HEK293 (cell line): ENCODE measurements at regions not wholly inside any gene's neighbourhood (a gene's known extent, or its start where the extent isn't known, plus 50 kb on each side); places are given as distances from the start of the nearest gene placed in this dataset.

ENCODE experiments used
- GLI4 ChIP-seq: fragments of 450-650 bp; formaldehyde crosslinking; IDR thresholded peaks from 2 replicates; pipeline ENCODE4 v1.5.1; 2016; ENCODE audit warnings: missing biosample characterization, missing genetic modification characterization
- ZNF274 ChIP-seq, 2 experiments: fragments of 200-500 bp in 1 of 2; fragments of 450-650 bp in 1 of 2; sonication (Bioruptor generic) in 1 of 2; formaldehyde crosslinking in 1 of 2; IDR thresholded peaks; 2 replicates each; pipeline versions ENCODE4 v1.5.1 to v1.6.1; 2014 to 2016; ENCODE audit warnings: borderline replicate concordance in 1 of 2, inconsistent platforms in 1 of 2, low read length in 1 of 2, missing biosample characterization in 1 of 2, missing genetic modification characterization in 1 of 2
- TF ChIP-seq, protein P1 (sequence below): fragments of 450-650 bp; formaldehyde crosslinking; IDR thresholded peaks from 2 replicates; pipeline ENCODE4 v1.5.1; 2016; ENCODE audit warnings: missing biosample characterization, missing genetic modification characterization

- TF ChIP-seq ZNF274 (IDR thresholded peaks at IDR 0.05; ENCODE audit: low read length) = no peak
- no peak for TF ChIP-seq ZNF274 (tag by site-specific recombination; IDR thresholded peaks at IDR 0.05; ENCODE audit: borderline replicate concordance)
- TF ChIP-seq GLI4 (tag by site-specific recombination) = no peak
- TF ChIP-seq, protein P1, sequence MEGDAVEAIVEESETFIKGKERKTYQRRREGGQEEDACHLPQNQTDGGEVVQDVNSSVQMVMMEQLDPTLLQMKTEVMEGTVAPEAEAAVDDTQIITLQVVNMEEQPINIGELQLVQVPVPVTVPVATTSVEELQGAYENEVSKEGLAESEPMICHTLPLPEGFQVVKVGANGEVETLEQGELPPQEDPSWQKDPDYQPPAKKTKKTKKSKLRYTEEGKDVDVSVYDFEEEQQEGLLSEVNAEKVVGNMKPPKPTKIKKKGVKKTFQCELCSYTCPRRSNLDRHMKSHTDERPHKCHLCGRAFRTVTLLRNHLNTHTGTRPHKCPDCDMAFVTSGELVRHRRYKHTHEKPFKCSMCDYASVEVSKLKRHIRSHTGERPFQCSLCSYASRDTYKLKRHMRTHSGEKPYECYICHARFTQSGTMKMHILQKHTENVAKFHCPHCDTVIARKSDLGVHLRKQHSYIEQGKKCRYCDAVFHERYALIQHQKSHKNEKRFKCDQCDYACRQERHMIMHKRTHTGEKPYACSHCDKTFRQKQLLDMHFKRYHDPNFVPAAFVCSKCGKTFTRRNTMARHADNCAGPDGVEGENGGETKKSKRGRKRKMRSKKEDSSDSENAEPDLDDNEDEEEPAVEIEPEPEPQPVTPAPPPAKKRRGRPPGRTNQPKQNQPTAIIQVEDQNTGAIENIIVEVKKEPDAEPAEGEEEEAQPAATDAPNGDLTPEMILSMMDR (tag by site-specific recombination) = no peak
Observed at GRCh38 chr19:31745731-31746130, 396.5 kb upstream of the TSHZ3 start.
